ENCODE measurements at regions not wholly inside any gene's neighbourhood (a gene's known extent, or its start where the extent isn't known, plus 50 kb on each side); places are given as distances from the start of the nearest gene placed in this dataset.
"Not testable (repeated sequence)": the region's sequence is repeated elsewhere in the genome, so short reads cannot be mapped to it uniquely, and the experiment has no call there.

GRCh38 chr2:181792906-181793305, 98.6 kb upstream of the ITPRID2 start:
- Histone ChIP-seq H3K27ac (no peak overlapping the region), H3K27me3 (ENCODE audit: insufficient read depth, low read depth, severe bottlenecking) (no peaks in the 10 kb centered on the region), H3K9me3 (ENCODE audit: severe bottlenecking) (no peaks in the 10 kb centered on the region), H3K4me3 (ENCODE audit: low read depth, low read length) (no peak overlapping the region), H3K36me3 (no peaks in the 10 kb centered on the region)
- TF ChIP-seq CTCF (IDR thresholded peaks at IDR 0.05; ENCODE audit: low read depth, low read length) = no peak
- no peak for DNase-seq

GRCh38 chr2:181798022-181798421, 93.5 kb upstream of the ITPRID2 start:
- Histone ChIP-seq H3K27ac (no peak overlapping the region), H3K36me3 (no peaks in the 10 kb centered on the region), H3K27me3 (ENCODE audit: insufficient read depth, low read depth, severe bottlenecking) (no peaks in the 10 kb centered on the region), H3K4me3 (ENCODE audit: low read depth, low read length) (no peak overlapping the region), H3K9me3 (ENCODE audit: severe bottlenecking) (no peaks in the 10 kb centered on the region)
- DNase-seq = no peak
- TF ChIP-seq CTCF (IDR thresholded peaks at IDR 0.05; ENCODE audit: low read depth, low read length) = no peak

GRCh38 chr2:181802300-181802699, 89.2 kb upstream of the ITPRID2 start:
- not testable (repeated sequence) for H3K9me3 ChIP-seq (ENCODE audit: severe bottlenecking); DNase-seq; H3K27me3 ChIP-seq (ENCODE audit: insufficient read depth, low read depth, severe bottlenecking); H3K36me3 ChIP-seq; H3K4me3 ChIP-seq (ENCODE audit: low read depth, low read length); H3K27ac ChIP-seq

DNA sequence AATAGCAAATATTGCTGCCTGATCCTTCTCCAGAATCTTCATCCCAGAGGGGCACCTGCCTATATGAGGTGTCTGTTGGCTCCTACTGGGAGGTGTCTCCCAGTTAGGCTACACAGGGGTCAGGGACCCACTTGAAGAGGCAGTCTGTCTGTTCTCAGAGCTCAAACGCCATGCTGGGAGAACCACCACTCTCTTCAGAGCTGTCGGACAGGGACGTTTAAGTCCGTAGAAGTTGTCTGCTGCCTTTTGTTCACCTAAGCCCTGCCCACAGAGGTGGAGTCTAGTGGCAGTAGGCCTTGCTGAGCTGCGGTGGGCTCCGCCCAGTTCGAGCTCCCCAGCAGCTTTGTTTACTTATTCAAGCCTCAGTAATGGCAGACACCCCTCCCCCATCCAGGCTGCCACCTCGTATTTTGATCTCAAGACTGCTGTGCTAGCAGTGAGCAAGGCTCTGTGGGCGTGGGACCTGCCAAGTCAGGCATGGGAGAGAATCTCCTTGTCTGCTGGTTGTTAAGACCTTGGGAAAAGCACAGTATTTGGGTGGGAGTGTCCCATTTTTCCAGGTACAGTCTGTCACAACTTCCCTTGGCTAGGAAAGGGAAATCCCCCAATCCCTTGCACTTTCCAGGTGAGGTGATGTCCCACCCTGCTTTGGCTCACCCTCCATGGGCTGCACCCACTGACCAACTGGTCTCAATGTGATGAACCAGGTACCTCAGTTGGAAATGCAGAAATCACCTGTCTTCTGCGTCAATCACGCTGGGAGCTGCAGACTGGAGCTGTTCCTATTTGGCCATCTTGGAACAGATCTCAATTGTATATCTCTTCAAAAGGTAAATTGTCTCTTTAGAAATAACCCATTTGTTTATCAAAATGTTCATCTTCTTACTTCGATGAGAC, 87.4 kb upstream of the ITPRID2 start:
- not testable (repeated sequence) for H3K4me3 ChIP-seq (ENCODE audit: low read depth, low read length)
- peak; percentile 17 for DNase-seq

DNA sequence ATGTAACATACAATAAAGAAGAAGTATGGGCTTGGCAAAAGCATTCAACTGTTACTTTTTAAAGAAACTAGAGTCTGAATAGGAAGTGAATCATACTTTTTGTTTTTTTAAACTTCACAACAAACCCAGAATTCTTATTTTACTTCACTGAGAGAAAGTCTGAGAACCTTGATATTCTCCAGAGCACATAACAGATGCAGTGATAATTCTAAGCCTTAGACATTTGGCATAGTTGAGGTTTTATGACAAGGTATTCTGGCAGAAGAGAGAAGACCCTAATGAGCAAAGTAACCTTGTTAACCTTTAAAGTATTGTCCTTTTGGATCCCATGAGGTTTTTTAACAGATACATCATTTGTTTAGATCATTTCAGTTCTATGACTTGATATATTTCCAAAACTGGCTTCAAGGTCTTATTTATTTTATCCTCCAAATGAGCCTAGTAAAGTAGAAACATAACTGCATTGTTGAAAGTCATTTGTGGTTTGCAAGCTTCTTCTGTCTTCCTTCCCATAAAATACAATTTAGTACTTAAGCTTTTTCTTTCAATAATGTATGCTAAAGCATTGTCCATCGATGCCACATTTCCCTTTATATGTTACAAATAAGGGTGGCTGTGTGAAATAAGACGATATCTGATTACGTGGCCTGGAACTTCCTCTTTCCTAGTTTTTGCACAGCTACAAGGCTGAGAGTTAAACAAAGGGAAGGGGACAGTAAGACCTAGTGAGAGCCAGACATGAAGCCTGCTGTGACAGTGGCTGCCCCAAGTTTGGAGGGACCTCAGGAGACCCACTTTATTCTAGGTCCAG, 86.1 kb upstream of the ITPRID2 start:
- no peaks in the 10 kb centered on the region for H3K9me3 ChIP-seq (ENCODE audit: severe bottlenecking)
- DNase-seq = no peak
- H3K27me3 ChIP-seq (ENCODE audit: insufficient read depth, low read depth, severe bottlenecking) = no peaks in the 10 kb centered on the region
- no peak overlapping the region for H3K4me3 ChIP-seq (ENCODE audit: low read depth, low read length)
- TF ChIP-seq CTCF (IDR thresholded peaks at IDR 0.05; ENCODE audit: low read depth, low read length) = no peak
- no peak overlapping the region for H3K27ac ChIP-seq
- H3K36me3 ChIP-seq = no peaks in the 10 kb centered on the region

More for the DNA sequence above, 87.4 kb upstream of the ITPRID2 start:
- H3K9me3 ChIP-seq (ENCODE audit: severe bottlenecking); H3K27ac ChIP-seq; H3K27me3 ChIP-seq (ENCODE audit: insufficient read depth, low read depth, severe bottlenecking); H3K36me3 ChIP-seq: not testable (repeated sequence)

- Histone ChIP-seq H3K36me3 (no peaks in the 10 kb centered on the region), H3K27me3 (ENCODE audit: insufficient read depth, low read depth, severe bottlenecking) (no peaks in the 10 kb centered on the region), H3K9me3 (ENCODE audit: severe bottlenecking) (no peaks in the 10 kb centered on the region), H3K27ac (no peak overlapping the region), H3K4me3 (ENCODE audit: low read depth, low read length) (no peak overlapping the region)
- TF ChIP-seq CTCF (IDR thresholded peaks at IDR 0.05; ENCODE audit: low read depth, low read length) = no peak
- no peak for DNase-seq
These were observed 85.5 kb upstream of the ITPRID2 start for GRCh38 chr2:181806039-181806392.
